ENCODE measurements at regions not wholly inside any gene's neighbourhood (a gene's known extent, or its start where the extent isn't known, plus 50 kb on each side); places are given as distances from the start of the nearest gene placed in this dataset.

- Mint-ChIP-seq H3K27me3 (ENCODE audit: low read depth in 2 of 2) (peaks cover 26 to 57% of the 10 kb centered on the region in 2 donors), H3K27ac (no peak overlapping the region), H3K4me1 (no peaks in the 10 kb centered on the region), H3K4me3 (no peak overlapping the region), H3K9me3 (no peaks in the 10 kb centered on the region), H3K36me3 (no peaks in the 10 kb centered on the region)
- H3K27ac ChIP-seq (ENCODE audit: low read length): no peak overlapping the region
- H3K9me3 ChIP-seq (ENCODE audit: control insufficient read depth, insufficient read depth, low read length): no peaks in the 10 kb centered on the region
- no peaks in the 10 kb centered on the region for H3K4me1 ChIP-seq (ENCODE audit: control insufficient read depth, insufficient read depth, low read length)
- no peaks in the 10 kb centered on the region for H3K27me3 ChIP-seq (ENCODE audit: control insufficient read depth, insufficient read depth, low read length)
- intact Hi-C loops (cut with micrococcal nuclease): no loop called here
- ATAC-seq (no peak), DNase-seq (no peak)
- no peak overlapping the region for H3K4me3 ChIP-seq (ENCODE audit: low read length)
- no peaks in the 10 kb centered on the region for H3K36me3 ChIP-seq (ENCODE audit: control insufficient read depth, insufficient read depth, low read length)
- WGBS (ENCODE audit: insufficient coverage): 55% methylated on average over 4 of the region's 5 CpGs
- TF ChIP-seq CTCF (IDR thresholded peaks at IDR 0.05): no peak
These were observed 280.6 kb upstream of the PARD3B start for GRCh38 chr2:204264621-204265140.

- H3K27me3 Mint-ChIP-seq (ENCODE audit: low read depth in 2 of 2): peaks cover 26 to 56% of the 10 kb centered on the region in 2 donors
- H3K9me3 Mint-ChIP-seq: no peaks in the 10 kb centered on the region
- H3K27me3 ChIP-seq (ENCODE audit: control insufficient read depth, insufficient read depth, low read length): no peaks in the 10 kb centered on the region
- no peak for TF ChIP-seq CTCF (IDR thresholded peaks at IDR 0.05)
- DNase-seq (no peak), ATAC-seq (no peak)
- intact Hi-C loops (cut with micrococcal nuclease): no loop called here
- H3K4me3 Mint-ChIP-seq: no peak overlapping the region
- H3K4me1 Mint-ChIP-seq: no peaks in the 10 kb centered on the region
- no peaks in the 10 kb centered on the region for H3K9me3 ChIP-seq (ENCODE audit: control insufficient read depth, insufficient read depth, low read length)
- H3K27ac ChIP-seq (ENCODE audit: low read length): no peak overlapping the region
- no peaks in the 10 kb centered on the region for H3K4me1 ChIP-seq (ENCODE audit: control insufficient read depth, insufficient read depth, low read length)
- H3K36me3 ChIP-seq (ENCODE audit: control insufficient read depth, insufficient read depth, low read length): no peaks in the 10 kb centered on the region
- no peak overlapping the region for H3K27ac Mint-ChIP-seq
- WGBS (ENCODE audit: insufficient coverage): 91% methylated on average over 7 of the region's 7 CpGs
- H3K36me3 Mint-ChIP-seq: no peaks in the 10 kb centered on the region
- H3K4me3 ChIP-seq (ENCODE audit: low read length): no peak overlapping the region
These were observed 279.5 kb upstream of the PARD3B start for GRCh38 chr2:204265681-204266181.

- Histone ChIP-seq H3K36me3 (ENCODE audit: control insufficient read depth, insufficient read depth, low read length) (no peaks in the 10 kb centered on the region), H3K27me3 (ENCODE audit: control insufficient read depth, insufficient read depth, low read length) (no peaks in the 10 kb centered on the region), H3K27ac (ENCODE audit: low read length) (no peak overlapping the region), H3K9me3 (ENCODE audit: control insufficient read depth, insufficient read depth, low read length) (no peaks in the 10 kb centered on the region), H3K4me1 (ENCODE audit: control insufficient read depth, insufficient read depth, low read length) (no peaks in the 10 kb centered on the region), H3K4me3 (ENCODE audit: low read length) (no peak overlapping the region)
- H3K4me3 Mint-ChIP-seq: no peak overlapping the region
- TF ChIP-seq CTCF (IDR thresholded peaks at IDR 0.05): no peak
- H3K36me3 Mint-ChIP-seq: no peaks in the 10 kb centered on the region
- intact Hi-C loops (cut with micrococcal nuclease): no loop called here
- no peaks in the 10 kb centered on the region for H3K4me1 Mint-ChIP-seq
- no peak overlapping the region for H3K27ac Mint-ChIP-seq
- peaks cover 21 to 48% of the 10 kb centered on the region in 2 donors for H3K27me3 Mint-ChIP-seq (ENCODE audit: low read depth in 2 of 2)
- WGBS (ENCODE audit: insufficient coverage): 88% methylated on average over 5 of the region's 5 CpGs
- no peaks in the 10 kb centered on the region for H3K9me3 Mint-ChIP-seq
- ATAC-seq (no peak), DNase-seq (no peak)
These were observed 276.8 kb upstream of the PARD3B start for GRCh38 chr2:204268458-204268857.

- Histone ChIP-seq H3K27me3 (ENCODE audit: control insufficient read depth, insufficient read depth, low read length) (no peaks in the 10 kb centered on the region), H3K9me3 (ENCODE audit: control insufficient read depth, insufficient read depth, low read length) (no peaks in the 10 kb centered on the region), H3K4me1 (ENCODE audit: control insufficient read depth, insufficient read depth, low read length) (no peaks in the 10 kb centered on the region), H3K27ac (ENCODE audit: low read length) (no peak overlapping the region), H3K36me3 (ENCODE audit: control insufficient read depth, insufficient read depth, low read length) (no peaks in the 10 kb centered on the region), H3K4me3 (ENCODE audit: low read length) (no peak overlapping the region)
- TF ChIP-seq CTCF (IDR thresholded peaks at IDR 0.05): no peak
- Mint-ChIP-seq H3K9me3 (no peaks in the 10 kb centered on the region), H3K27ac (no peak overlapping the region), H3K4me3 (no peak overlapping the region), H3K4me1 (no peaks in the 10 kb centered on the region), H3K36me3 (no peaks in the 10 kb centered on the region), H3K27me3 (ENCODE audit: low read depth in 2 of 2) (peaks cover 18 to 45% of the 10 kb centered on the region in 2 donors)
- intact Hi-C loops (cut with micrococcal nuclease): no loop called here
- WGBS (ENCODE audit: insufficient coverage): 85% methylated on average over 3 of the region's 3 CpGs
- DNase-seq (no peak), ATAC-seq (no peak)
These were observed 276.3 kb upstream of the PARD3B start for GRCh38 chr2:204268971-204269370.
